COLO668 (cell line): ENCODE measurements at regions not wholly inside any gene's neighbourhood (a gene's known extent, or its start where the extent isn't known, plus 50 kb on each side); places are given as distances from the start of the nearest gene placed in this dataset.

Source experiments
- DNase-seq: peaks from one replicate; lab custom pipeline; 2025; ENCODE audit not compliant: unreplicated experiment; lab: John Stamatoyannopoulos, UW

DNA sequence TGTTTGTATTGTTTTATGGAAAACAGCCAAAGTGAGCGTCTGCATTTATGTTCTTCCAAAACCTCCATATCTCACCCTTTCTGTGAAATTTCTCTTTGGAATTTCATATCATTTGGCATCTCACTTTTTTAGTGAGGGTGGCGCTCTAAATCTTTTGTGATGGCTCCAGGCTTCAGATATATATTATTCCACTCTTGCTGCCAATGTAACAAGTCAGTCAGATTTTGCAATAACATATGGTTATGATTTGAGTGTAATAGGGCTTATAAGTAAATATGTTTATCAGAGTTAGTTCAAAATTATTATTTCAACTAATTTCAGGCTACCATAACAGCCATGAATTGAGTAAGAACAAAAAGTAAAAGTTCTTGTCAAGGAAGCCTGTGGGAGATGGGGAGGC lies 314.7 kb downstream of the PDGFC start:
- DNase-seq, result no peak

DNA sequence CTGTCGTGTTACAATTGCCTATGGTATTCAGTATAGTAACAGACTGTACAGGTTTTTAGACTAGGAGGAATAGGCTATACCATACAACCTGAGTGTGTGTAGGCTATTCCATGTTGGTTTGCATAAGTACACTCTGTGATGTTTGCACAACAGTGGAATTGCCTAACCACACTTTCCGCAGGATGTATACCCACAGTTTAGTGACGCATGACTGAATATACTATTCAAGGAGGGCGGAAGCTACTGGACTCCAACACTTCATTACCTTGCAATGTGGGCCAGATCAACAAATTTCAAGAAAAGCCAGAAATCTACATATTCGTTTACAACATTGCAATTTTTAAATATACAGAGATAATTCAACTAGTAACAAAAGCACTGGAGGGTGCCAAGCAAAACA lies 317.2 kb downstream of the PDGFC start:
- peak; percentile 55 for DNase-seq

DNA sequence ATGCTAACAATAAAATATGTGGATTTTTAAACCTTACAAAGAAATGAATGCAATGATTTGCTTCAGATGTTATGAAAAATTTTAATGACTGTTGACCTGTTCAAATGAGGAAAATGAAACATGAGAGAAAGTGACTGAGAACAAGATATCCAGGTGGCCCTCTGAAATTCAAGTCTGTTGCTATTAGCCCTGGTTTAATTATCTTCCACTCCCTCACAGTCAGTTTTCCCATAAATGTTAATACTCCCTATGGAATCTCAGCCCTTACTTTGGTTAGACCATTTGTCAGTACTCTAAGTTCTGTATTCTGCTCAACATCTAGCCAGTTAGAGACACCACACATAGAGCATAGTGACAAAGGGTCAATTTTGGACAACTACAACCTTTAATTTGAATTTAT lies 327.8 kb downstream of the PDGFC start:
- no peak for DNase-seq

DNA sequence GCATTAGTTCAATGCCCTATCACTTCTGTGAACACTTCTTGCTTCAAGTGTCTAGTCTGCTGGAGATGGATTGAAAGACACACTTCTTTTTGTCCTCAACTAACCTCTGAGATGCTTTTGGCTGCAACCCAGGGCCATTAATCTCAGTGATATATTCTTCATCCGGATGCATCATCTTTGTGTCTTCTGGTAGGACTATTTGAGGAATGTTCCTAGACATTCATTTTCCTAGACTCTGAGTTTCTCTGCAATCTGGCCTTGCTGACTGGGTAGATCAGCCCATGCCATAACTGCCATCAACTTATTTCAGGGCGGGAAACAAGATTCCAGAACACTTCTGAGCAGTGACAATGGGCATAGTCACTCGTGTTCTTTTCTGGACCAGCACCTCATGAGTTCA lies 329.4 kb downstream of the PDGFC start:
- DNase-seq, result no peak

DNA sequence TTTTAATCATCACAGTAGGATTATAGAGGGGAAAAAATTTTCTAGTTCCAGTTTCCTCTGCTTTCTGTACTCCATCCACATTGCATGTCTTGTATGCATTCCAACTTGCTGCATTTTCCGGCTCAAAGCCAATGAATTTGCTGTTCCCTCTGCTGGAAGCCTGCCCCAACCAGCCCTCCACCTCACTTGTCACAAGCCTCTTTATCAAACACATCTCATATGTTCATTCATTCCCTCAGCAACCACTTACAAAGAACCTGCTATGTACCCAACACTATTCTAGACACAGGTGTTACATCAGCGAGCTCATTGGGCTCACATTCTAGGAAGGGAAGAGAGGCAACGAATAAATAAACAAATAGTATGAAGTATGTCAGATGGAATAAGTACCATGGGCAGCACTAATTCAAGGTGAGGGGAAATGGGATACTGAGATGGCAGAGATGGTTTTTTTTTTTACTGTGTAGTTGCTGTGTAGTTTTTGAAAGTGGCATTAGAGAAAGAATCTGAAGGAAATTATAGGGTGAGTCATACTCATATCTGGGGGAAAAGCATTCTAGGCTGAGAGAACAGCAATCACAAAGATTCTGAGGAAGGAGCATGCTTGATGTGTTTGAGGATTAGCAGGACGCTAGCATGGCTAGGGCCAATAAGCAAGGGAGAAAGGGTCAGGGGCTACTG lies 332.5 kb downstream of the PDGFC start:
- no peak for DNase-seq

DNA sequence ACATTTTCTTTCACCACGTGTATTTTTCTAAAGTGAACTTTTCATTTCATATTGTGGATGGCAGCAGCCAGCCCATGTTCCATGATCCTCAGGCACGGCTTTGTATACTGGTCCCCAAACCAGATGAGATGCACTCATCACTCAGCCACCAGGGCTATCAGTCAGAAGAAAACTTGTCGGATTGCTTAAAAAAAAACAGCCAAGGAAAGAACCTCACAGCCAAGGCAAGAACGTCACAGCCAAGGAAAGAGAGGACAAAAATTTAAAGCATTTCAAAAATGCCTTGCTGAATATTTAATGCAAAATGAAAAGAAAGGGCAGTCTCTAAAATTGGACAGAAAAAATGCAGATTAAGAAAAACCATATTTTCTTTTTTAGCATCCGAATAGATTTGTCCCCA lies 333.3 kb downstream of the PDGFC start:
- DNase-seq, result no peak

DNA sequence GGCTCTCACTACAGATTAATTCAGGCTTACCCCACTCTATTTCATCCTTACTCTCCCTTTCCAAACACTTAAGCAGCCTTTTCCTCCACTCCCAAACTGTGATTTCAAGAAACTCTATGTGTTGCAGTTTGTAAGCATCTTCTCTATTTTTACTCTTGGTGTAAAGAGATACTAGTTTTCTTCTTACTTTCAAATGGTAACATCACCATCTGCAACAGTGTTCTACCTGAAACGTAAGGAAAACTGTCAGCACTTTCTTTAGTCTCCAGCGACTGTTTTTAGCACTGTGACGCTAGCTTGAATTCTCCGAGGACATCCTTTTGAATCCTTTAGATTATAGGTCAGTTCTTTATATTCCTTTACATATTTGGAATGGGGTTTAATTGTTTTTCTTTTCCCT lies 335.2 kb downstream of the PDGFC start:
- DNase-seq, result no peak

DNA sequence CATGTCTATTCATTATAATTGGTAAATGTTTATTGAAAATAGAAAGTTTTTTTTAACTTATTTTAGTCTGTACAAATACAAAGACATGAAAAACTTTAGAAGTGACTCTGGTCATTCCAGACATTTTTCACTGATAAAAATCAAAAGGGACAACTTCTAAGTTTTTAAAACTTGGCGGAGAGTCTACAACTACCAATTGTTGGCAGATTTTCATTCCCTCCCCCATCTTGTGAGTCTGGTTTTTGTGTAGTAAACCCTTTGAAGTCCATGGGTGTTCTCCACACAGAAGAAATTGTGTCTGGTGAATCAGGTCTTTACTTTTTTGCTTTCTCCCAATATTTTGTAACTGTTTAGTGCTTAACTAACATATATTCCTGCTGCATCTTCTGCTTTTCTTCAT lies 336.5 kb downstream of the PDGFC start:
- DNase-seq, result no peak

DNA sequence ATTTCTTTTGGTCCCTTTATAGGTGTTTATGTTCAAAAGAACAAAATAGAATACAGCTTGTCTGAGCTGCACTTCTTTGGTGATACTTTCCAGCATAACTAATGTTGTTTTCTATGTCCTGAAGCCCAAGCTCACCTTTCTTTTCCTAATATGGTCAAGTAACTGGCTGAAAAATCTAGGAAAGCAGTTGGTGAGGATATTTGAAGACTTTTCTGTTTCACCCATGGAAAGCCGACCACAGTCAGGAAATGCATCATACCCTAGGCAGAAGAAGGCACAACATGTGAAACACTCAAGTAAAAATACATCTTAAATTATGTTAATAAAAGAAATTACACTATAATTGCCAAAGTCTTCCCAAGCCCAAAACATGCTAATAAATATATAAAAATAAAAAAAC lies 337.0 kb downstream of the PDGFC start:
- no peak for DNase-seq

DNA sequence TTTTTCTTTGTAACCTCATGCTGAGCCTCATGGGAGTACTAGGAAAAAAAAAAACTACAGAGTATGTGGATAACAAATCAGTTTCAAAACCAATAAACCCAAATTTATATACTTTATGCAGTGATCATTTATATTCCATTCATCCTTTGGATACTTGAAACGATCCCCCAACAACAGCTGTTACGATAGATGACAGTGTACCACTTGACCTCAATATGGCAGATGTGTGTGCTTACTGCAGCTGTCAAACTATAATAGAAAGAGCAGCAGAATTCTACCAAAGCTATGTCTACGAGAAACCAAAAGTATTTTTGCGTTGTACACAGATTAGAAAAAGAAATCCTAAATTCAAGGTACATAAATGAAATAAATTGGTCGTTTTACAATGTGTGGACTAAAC lies 337.8 kb downstream of the PDGFC start:
- no peak for DNase-seq

DNA sequence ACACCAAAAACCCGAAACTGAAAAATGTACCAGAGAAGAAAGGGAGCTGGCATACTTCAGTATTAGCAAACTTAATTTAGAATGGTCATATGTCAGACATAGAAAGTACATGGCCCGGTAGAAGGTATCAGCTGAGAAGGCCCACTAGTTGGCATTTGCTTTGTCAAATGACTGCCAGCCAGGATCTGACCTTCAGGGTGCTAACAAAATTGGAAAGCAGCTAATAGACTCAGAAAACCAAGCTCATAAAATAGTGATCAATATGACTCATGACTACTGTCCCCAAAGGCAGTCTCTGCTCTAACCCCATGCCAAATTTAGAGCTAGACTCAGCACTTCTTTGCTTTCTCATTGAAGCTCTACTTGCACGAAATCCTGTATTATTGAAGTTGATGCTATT lies 342.7 kb downstream of the PDGFC start:
- DNase-seq, result no peak

DNA sequence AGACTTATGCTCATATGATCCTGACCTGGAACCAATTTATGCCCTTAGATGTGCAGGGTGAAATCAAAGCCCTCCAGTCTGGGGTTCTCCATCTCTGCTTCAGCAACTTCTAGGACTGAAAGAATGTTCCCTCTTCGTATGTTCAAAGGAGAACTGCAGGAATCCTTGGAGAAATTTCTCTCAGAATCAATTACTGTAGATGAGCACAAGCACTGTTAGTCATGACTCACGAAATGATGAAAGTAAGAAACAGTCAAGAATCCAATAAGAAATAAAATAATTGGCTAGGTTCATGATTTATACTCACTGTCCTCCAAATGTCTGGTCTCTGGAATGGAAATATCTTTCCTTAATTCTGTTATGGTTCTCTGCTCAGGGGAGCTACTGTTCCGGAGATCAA lies 348.2 kb downstream of the PDGFC start:
- no peak for DNase-seq

DNA sequence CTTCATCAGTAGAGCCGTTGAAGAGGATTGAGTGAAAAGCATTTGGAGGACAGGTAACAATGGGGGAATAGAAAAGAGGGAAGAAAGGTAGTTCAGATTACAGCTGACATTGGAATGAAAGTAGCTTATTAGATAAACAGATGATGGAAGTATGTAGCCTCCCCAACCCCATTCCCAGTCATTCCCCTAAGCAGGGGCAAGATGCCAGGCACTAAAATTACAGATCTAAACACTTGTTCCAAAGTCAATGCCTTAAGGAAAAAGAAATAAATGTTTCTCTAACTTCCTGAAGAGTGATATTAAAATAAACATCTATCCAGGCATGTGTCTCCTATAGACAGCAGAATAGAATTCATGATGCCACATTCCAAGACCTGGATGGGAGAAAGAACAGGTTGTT lies 350.8 kb downstream of the PDGFC start:
- no peak for DNase-seq

DNA sequence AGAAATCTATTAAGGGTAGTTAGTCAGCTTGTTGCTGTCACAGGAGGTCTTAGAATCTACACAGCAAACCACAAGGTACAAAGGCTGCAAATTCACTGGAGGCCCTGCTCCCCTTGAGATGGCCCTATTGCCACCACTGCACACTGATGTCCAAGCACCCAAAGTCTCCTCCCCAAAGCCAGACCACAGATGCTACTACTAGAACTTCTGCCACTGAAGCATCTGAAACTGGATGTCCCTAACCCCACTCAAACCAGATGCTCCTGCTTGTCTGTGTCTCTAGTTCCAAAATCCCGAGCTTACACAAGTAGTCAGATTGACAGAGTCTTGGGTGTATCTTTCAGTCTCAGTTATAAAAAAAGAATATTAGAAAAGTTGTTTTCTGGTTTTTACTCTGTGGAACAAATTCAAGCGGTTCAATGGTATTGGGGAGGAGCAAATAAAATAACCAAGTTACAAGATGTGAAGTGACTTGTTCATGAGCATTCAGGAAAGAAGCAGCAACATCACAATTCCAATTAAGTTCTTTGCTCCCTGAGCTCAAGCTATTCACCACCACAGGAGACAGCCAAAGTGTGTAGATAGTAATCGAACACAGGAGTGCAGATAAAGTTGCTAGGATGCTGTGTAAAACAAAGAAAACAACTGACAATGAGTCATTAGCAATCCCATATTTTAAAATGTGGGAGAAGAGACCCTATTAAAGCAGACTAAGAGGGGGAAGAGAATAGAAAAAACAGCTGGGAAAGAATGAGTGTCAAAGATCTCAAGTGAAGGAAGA lies 352.3 kb downstream of the PDGFC start:
- DNase-seq, result no peak

DNA sequence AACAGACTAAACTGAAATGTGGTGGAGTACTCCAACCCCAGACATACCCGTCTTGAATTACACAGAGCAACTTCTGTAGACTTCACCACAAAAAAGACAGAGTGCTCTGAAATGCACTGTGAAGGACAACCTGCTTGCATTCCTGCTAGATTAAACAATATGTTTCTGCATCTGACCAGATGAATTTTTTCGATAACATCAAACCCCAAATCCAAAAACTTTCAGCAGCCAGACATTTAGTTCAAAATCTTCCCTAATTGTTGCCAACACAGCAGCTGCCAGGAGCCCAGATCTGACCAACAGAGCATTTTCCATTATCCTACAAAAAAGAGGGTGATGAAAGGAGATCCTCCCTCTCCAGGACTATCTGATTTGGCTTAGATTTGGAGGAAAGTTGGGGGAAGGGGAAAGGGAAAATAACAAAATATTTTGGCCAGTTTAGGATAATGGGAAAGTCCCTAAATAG lies 356.5 kb downstream of the PDGFC start:
- no peak for DNase-seq

DNA sequence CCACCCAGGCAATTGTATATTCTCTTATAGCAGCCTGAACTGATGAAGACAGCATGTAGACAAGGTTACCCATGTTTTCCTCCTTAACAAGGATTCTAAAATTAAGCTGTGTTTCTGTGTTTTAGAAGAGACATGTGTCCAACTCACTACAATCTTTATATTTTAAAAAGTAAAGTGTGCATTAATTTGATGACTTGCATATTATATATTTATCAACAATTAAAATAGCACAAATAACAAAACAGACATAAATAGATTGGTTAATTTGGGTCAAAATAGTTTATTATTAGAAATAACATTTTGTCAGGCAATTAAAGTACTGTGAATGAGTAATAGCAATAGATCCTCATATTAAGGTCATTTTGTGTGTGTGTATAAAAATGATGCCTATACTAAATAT lies 357.1 kb downstream of the PDGFC start:
- DNase-seq, result no peak

DNA sequence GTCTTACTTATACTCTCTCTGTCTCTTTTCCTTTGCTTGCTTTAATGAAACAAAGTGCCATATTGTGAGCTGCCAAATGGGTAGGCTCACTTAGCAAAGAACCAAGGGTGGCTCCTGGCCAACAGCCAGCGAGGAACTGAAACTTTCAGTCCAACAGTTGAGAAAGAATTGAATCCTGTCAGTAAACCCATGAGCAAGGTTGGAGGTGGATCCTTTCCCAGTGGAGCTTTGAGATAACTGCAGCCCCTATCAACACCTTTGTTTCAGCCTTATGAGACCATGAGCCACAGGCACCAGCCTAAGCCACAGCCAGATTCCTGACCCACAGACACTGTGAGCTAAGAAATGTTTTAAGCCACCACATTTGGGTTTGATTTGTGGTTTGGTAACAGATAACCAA lies 362.2 kb downstream of the PDGFC start:
- DNase-seq, result no peak

DNA sequence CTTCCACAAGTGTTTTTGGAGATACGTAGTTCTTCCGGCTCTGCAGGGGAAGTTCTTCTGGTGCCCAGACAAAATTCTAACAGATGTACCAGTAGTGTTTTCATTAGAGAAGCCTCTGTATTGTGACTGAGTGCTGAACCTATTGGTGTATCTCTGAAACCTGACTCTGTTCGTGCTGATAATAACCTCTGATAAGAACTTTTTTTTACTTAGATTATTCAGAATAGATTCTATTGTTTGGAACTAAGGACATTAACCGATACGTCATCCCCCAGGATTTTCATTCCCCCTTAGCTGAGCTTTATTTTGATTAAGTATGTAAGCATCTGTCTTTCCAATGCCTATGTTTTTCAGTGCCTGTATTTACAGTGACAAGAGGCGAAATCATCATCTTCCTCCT lies 362.9 kb downstream of the PDGFC start:
- no peak for DNase-seq

DNA sequence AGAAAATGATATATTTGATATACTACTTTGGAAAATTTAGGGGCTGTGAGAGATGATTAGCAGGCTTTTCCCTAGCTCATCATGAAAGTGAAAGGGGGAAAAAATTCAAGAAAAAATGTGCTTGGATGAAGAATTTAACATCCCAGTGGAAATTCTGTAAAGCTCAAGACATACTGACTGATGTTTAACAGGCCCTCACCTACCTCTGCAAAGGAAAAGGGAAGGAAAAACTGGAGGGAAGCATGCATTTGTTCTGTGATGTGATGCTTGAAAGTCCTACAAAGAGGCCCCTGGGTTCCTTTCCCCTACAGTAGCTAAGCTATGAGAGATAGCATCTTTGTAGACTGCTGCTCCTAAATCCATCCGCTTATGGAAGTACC lies 364.1 kb downstream of the PDGFC start:
- no peak for DNase-seq

DNA sequence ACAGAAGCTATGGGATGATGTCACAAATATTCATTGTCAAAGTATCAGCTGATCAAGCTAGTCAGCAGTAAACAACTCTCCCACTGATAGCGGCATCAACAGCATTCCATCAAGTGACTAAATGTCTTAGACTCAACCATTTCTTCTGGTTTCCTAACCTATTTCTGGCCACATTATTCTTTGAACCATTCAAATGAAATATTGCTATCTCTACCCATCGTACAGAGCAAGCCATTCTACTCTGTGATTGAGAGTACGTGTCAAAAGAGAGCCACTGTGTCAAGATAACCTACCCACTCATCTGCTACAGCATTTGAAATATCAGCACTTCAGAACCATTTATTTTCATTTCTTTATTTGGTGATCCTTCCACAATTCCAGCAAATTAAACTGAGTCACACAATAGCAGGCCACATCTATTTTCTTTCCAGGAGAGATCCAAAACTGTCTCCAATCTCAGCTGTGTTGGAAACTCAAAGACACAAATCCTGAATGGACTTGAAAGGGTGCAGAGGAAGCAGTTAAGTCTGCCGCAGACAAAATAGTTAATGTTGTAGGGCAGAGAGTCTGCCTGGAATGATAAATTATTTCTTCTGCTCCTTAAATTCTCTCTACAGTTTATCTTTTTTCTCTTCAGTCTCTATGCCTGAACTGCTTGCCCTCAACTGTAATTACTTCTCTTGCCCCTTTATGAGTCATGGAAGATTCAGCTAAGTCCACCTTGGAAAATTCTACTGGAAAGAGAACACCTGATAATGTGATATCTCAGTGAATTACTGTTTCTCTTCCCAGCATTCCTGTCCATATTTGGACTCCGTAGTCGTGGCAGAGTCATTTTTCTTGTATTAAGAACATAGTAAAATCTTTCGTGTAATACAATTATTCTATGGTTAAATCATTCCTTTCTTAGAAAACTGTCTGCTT lies 364.8 kb downstream of the PDGFC start:
- no peak for DNase-seq

DNA sequence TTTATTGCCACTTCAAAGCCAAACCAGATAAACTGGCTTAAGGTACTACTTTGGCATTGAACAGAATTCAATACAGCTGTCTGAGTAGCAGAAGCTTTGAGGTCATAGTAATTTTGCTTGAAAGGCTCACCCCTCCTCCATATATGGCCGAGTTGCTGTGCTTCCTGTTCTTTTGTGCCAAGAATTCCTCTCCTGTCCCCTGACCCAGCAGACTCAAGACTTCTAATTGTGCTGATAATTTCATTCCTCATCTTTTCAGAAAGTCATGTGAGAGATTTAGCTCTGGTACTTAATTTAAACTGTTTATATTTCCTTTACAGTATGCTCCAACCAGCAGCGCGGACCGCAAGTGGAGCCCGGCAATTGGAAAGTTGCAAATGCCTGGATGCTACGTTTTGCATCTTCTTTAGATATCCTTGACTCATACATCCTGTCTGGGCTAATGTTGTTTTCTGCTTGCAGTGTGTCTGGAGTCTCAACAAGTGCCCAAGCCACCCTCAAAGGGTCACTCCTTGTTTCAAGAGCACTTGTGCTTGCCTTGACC lies 373.4 kb downstream of the PDGFC start:
- DNase-seq, result peak; percentile 7
